ENCODE measurements at regions not wholly inside any gene's neighbourhood (a gene's known extent, or its start where the extent isn't known, plus 50 kb on each side); places are given as distances from the start of the nearest gene placed in this dataset.

DNA sequence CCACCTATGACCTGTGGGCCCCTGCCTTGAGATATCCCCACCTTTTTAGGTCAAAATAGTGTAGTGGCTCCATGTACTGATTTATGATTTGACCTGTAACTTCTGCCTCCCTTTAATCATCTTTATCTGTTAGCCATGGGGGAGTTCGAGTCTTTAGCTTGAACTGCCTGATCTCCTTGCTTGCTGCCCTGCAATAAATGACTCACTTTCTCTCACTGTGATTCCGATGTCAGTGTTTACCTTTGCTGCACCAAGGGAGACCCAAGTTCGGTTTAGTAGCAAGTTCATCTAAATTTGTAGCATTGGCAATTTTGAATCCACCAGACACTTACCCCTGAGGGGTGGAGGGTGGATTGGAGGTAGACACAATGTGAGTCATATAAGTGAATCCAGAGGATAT lies 814.6 kb upstream of the AUTS2 start:
- no peak for TF ChIP-seq CTCF (IDR thresholded peaks at IDR 0.05)
- no peak for TF ChIP-seq POLR2A (IDR thresholded peaks at IDR 0.05)
- no peak for TF ChIP-seq EP300 (IDR thresholded peaks at IDR 0.05)
